Duodenal mucosa (tissue), 2 donors: ENCODE measurements at regions not wholly inside any gene's neighbourhood (a gene's known extent, or its start where the extent isn't known, plus 50 kb on each side); places are given as distances from the start of the nearest gene placed in this dataset.
"Not testable (repeated sequence)": the region's sequence is repeated elsewhere in the genome, so short reads cannot be mapped to it uniquely, and the experiment has no call there.

Experiments used
- H3K27ac ChIP-seq: one replicate; pipeline ENCODE4 v1.7.0; 2013; ENCODE audit warnings: low read depth, low read length
- H3K27me3 ChIP-seq, 2 donors: one replicate each; pipeline ENCODE4 v1.7.0; 2013; ENCODE audit warnings: low read length in 2 of 2, control low read depth in 1 of 2; ENCODE audit not compliant: insufficient read depth in 2 of 2, control insufficient read depth in 1 of 2
- H3K36me3 ChIP-seq, 2 donors: one replicate each; pipeline ENCODE4 v1.7.0; 2013; ENCODE audit warnings: low read length in 2 of 2, control low read depth in 1 of 2; ENCODE audit not compliant: insufficient read depth in 2 of 2, control insufficient read depth in 1 of 2
- H3K4me1 ChIP-seq, 2 donors: one replicate each; pipeline ENCODE4 v1.7.0; 2013; ENCODE audit warnings: low read length in 2 of 2, control low read depth in 1 of 2; ENCODE audit not compliant: insufficient read depth in 2 of 2, control insufficient read depth in 1 of 2
- H3K4me3 ChIP-seq, 2 donors: one replicate each; pipeline ENCODE4 v1.7.0; 2013; ENCODE audit warnings: low read length in 2 of 2, low read depth in 1 of 2
- H3K9ac ChIP-seq, 2 donors: one replicate each; pipeline ENCODE4 v1.7.0; 2013; ENCODE audit warnings: low read length in 2 of 2, low read depth in 1 of 2
- H3K9me3 ChIP-seq, 2 donors: one replicate each; pipeline ENCODE4 v1.7.0; 2013; ENCODE audit warnings: low read length in 2 of 2, control low read depth in 1 of 2; ENCODE audit not compliant: control insufficient read depth in 1 of 2

- H3K4me3 ChIP-seq: no peak overlapping the region
- no peaks in the 10 kb centered on the region for H3K27me3 ChIP-seq
- peaks cover 6 to 10% of the 10 kb centered on the region in 2 donors for H3K4me1 ChIP-seq
- H3K27ac ChIP-seq: no peak overlapping the region
- no peak overlapping the region for H3K9ac ChIP-seq
- no peaks in the 10 kb centered on the region for H3K36me3 ChIP-seq
- no peaks in the 10 kb centered on the region for H3K9me3 ChIP-seq
Measured at GRCh38 chr6:6875818-6876470, 231.8 kb upstream of the RREB1 start.

- not testable (repeated sequence) for H3K36me3 ChIP-seq, H3K27me3 ChIP-seq, H3K9me3 ChIP-seq, H3K4me3 ChIP-seq, H3K9ac ChIP-seq, H3K27ac ChIP-seq
- H3K4me1 ChIP-seq: peaks cover 6 to 17% of the 10 kb centered on the region in 2 donors
Measured at GRCh38 chr6:6877792-6878191, 230.0 kb upstream of the RREB1 start.

- H3K27me3 ChIP-seq: no peaks in the 10 kb centered on the region
- no peaks in the 10 kb centered on the region for H3K9me3 ChIP-seq
- no peak overlapping the region for H3K4me3 ChIP-seq
- no peaks in the 10 kb centered on the region for H3K36me3 ChIP-seq
- no peak overlapping the region for H3K9ac ChIP-seq
- H3K27ac ChIP-seq: no peak overlapping the region
- peaks cover 6 to 22% of the 10 kb centered on the region in 2 donors for H3K4me1 ChIP-seq
Measured at GRCh38 chr6:6878887-6879585, 228.7 kb upstream of the RREB1 start.

- not testable (repeated sequence) for H3K9ac ChIP-seq, H3K36me3 ChIP-seq, H3K9me3 ChIP-seq, H3K27me3 ChIP-seq, H3K27ac ChIP-seq, H3K4me3 ChIP-seq
- H3K4me1 ChIP-seq: peaks cover 6 to 22% of the 10 kb centered on the region in 2 donors
Measured at GRCh38 chr6:6879586-6879974, 228.2 kb upstream of the RREB1 start.

GRCh38 chr6:6880745-6881437 is 226.9 kb upstream of the RREB1 start:
- H3K4me1 ChIP-seq: peaks cover 12 to 26% of the 10 kb centered on the region in 2 donors
- H3K4me3 ChIP-seq: no peak overlapping the region
- no peaks in the 10 kb centered on the region for H3K9me3 ChIP-seq
- no peak overlapping the region for H3K27ac ChIP-seq
- no peaks in the 10 kb centered on the region for H3K27me3 ChIP-seq
- no peak overlapping the region for H3K9ac ChIP-seq
- no peaks in the 10 kb centered on the region for H3K36me3 ChIP-seq

- Histone ChIP-seq H3K9ac (no peak overlapping the region), H3K27ac (no peak overlapping the region), H3K4me3 (no peak overlapping the region), H3K4me1 (peaks cover 13 to 34% of the 10 kb centered on the region in 2 donors), H3K27me3 (no peaks in the 10 kb centered on the region), H3K36me3 (no peaks in the 10 kb centered on the region), H3K9me3 (no peaks in the 10 kb centered on the region)
Measured at GRCh38 chr6:6881438-6882225, 226.1 kb upstream of the RREB1 start.

GRCh38 chr6:6882592-6882991 is 225.2 kb upstream of the RREB1 start:
- Histone ChIP-seq H3K4me3 (no peak overlapping the region), H3K27me3 (no peaks in the 10 kb centered on the region), H3K27ac (no peak overlapping the region), H3K4me1 (peaks cover 13 to 35% of the 10 kb centered on the region in 2 donors), H3K9ac (no peak overlapping the region), H3K36me3 (no peaks in the 10 kb centered on the region), H3K9me3 (no peaks in the 10 kb centered on the region)

GRCh38 chr6:6883011-6883410 is 224.8 kb upstream of the RREB1 start:
- Histone ChIP-seq H3K9ac (no peak overlapping the region), H3K27me3 (no peaks in the 10 kb centered on the region), H3K4me1 (peaks cover 13 to 35% of the 10 kb centered on the region in 2 donors), H3K4me3 (no peak overlapping the region), H3K27ac (no peak overlapping the region), H3K9me3 (no peaks in the 10 kb centered on the region), H3K36me3 (no peaks in the 10 kb centered on the region)

GRCh38 chr6:6884193-6884627 is 223.6 kb upstream of the RREB1 start:
- Histone ChIP-seq H3K27me3 (no peaks in the 10 kb centered on the region), H3K36me3 (no peaks in the 10 kb centered on the region), H3K9me3 (no peaks in the 10 kb centered on the region), H3K4me3 (no peak overlapping the region), H3K4me1 (peaks cover 13 to 30% of the 10 kb centered on the region in 2 donors), H3K27ac (no peak overlapping the region), H3K9ac (no peak overlapping the region)

GRCh38 chr6:6884916-6885315 is 222.8 kb upstream of the RREB1 start:
- no peak overlapping the region for H3K9ac ChIP-seq
- H3K36me3 ChIP-seq: no peaks in the 10 kb centered on the region
- no peak overlapping the region for H3K27ac ChIP-seq
- H3K27me3 ChIP-seq: no peaks in the 10 kb centered on the region
- no peak overlapping the region for H3K4me3 ChIP-seq
- H3K4me1 ChIP-seq: peaks cover 8 to 25% of the 10 kb centered on the region in 2 donors
- H3K9me3 ChIP-seq: no peaks in the 10 kb centered on the region
